Progenitor cell of endocrine pancreas (in vitro differentiated cells): ENCODE measurements at regions not wholly inside any gene's neighbourhood (a gene's known extent, or its start where the extent isn't known, plus 50 kb on each side); places are given as distances from the start of the nearest gene placed in this dataset.

Source experiments
- DNase-seq: peaks from one replicate; pipeline ENCODE4 v3.0.0; 2021; ENCODE audit warnings: low spot score; ENCODE audit not compliant: unreplicated experiment
- H3K27ac Mint-ChIP-seq: 2 replicates; pipeline ENCODE4 v1.8.0; 2021; ENCODE audit warnings: mild to moderate bottlenecking, moderate library complexity, mixed read lengths
- H3K27me3 Mint-ChIP-seq: 2 replicates; pipeline ENCODE4 v1.8.0; 2021; ENCODE audit warnings: mixed read lengths
- H3K36me3 Mint-ChIP-seq: 2 replicates; pipeline ENCODE4 v1.8.0; 2022; ENCODE audit warnings: mixed read lengths; ENCODE audit not compliant: insufficient read depth
- H3K4me1 Mint-ChIP-seq: 2 replicates; pipeline ENCODE4 v1.8.0; 2021; ENCODE audit warnings: low read depth, mixed read lengths
- H3K4me3 Mint-ChIP-seq: 2 replicates; pipeline ENCODE4 v1.8.0; 2021; ENCODE audit warnings: low read depth, mild to moderate bottlenecking, moderate library complexity, mixed read lengths
- H3K9me3 Mint-ChIP-seq: 2 replicates; pipeline ENCODE4 v1.8.0; 2021; ENCODE audit warnings: low read depth, mixed read lengths
- CTCF ChIP-seq: fragments of 200-600 bp; sonication (generic); IDR thresholded peaks from one replicate; pipeline ENCODE4 v1.5.0; 2021; ENCODE audit warnings: antibody characterized with exemption, mild to moderate bottlenecking; ENCODE audit not compliant: unreplicated experiment

- TF ChIP-seq CTCF = no peak
- Mint-ChIP-seq H3K27ac (no peak overlapping the region), H3K9me3 (peaks cover 4% of the 10 kb centered on the region), H3K4me1 (peaks cover 10% of the 10 kb centered on the region), H3K4me3 (no peak overlapping the region), H3K27me3 (no peaks in the 10 kb centered on the region), H3K36me3 (no peaks in the 10 kb centered on the region)
- DNase-seq = no peak
Observed at GRCh38 chr9:82170866-82171265, 182.3 kb downstream of the SPATA31D1 start.

GRCh38 chr9:82171271-82171670, 182.7 kb downstream of the SPATA31D1 start:
- peaks cover 4% of the 10 kb centered on the region for H3K9me3 Mint-ChIP-seq
- DNase-seq = no peak
- H3K36me3 Mint-ChIP-seq = no peaks in the 10 kb centered on the region
- no peak overlapping the region for H3K4me3 Mint-ChIP-seq
- peaks cover 10% of the 10 kb centered on the region for H3K4me1 Mint-ChIP-seq
- TF ChIP-seq CTCF = no peak
- H3K27ac Mint-ChIP-seq = no peak overlapping the region
- no peaks in the 10 kb centered on the region for H3K27me3 Mint-ChIP-seq

GRCh38 chr9:82180711-82181110, 192.1 kb downstream of the SPATA31D1 start:
- Mint-ChIP-seq H3K9me3 (no peaks in the 10 kb centered on the region), H3K27ac (no peak overlapping the region), H3K27me3 (no peaks in the 10 kb centered on the region), H3K4me3 (no peak overlapping the region), H3K4me1 (peaks cover 10% of the 10 kb centered on the region), H3K36me3 (no peaks in the 10 kb centered on the region)
- DNase-seq = no peak
- no peak for TF ChIP-seq CTCF

- Mint-ChIP-seq H3K27ac (no peak overlapping the region), H3K27me3 (no peaks in the 10 kb centered on the region), H3K9me3 (no peaks in the 10 kb centered on the region), H3K4me3 (no peak overlapping the region), H3K4me1 (peaks cover 10% of the 10 kb centered on the region), H3K36me3 (no peaks in the 10 kb centered on the region)
- no peak for TF ChIP-seq CTCF
- DNase-seq = no peak
Observed at GRCh38 chr9:82183181-82183860, 194.7 kb downstream of the SPATA31D1 start.

- H3K36me3 Mint-ChIP-seq = no peaks in the 10 kb centered on the region
- H3K4me1 Mint-ChIP-seq = peaks cover 10% of the 10 kb centered on the region
- H3K27ac Mint-ChIP-seq = no peak overlapping the region
- DNase-seq = no peak
- no peak overlapping the region for H3K4me3 Mint-ChIP-seq
- no peak for TF ChIP-seq CTCF
- no peaks in the 10 kb centered on the region for H3K9me3 Mint-ChIP-seq
- H3K27me3 Mint-ChIP-seq = no peaks in the 10 kb centered on the region
Observed at GRCh38 chr9:82184524-82184923, 196.0 kb downstream of the SPATA31D1 start.
